Activated B cell treated with CpG ODN at 0.5 μM for 24 hours (primary cell): ENCODE measurements at regions not wholly inside any gene's neighbourhood (a gene's known extent, or its start where the extent isn't known, plus 50 kb on each side); places are given as distances from the start of the nearest gene placed in this dataset.

Source experiments
- ATAC-seq: fragments of 200-7000 bp; cut with Tn5 transposase; one replicate; pipeline ENCODE4 v1.10.0; 2021; ENCODE audit warnings: low read depth, mild to moderate bottlenecking, moderate library complexity
- CTCF ChIA-PET: fragments of 350-600 bp; sonication (Branson Sonifier 250); formaldehyde crosslinking; loops from one replicate; lab custom pipeline; 2021; ENCODE audit warnings: antibody characterized with exemption; lab: Charles Lee
- POLR2A ChIA-PET: fragments of 350-600 bp; sonication (Branson Sonifier 250); formaldehyde crosslinking; loops from one replicate; lab custom pipeline; 2021; ENCODE audit warnings: antibody characterized with exemption; lab: Charles Lee
- DNase-seq: peaks from one replicate; pipeline ENCODE4 v3.0.0; 2022
- H3K27ac Mint-ChIP-seq: one replicate; pipeline ENCODE4 v1.8.0; 2020; ENCODE audit warnings: mixed read lengths
- H3K27me3 Mint-ChIP-seq: one replicate; pipeline ENCODE4 v1.8.0; 2021; ENCODE audit warnings: mixed read lengths
- H3K36me3 Mint-ChIP-seq: one replicate; pipeline ENCODE4 v1.8.0; 2021; ENCODE audit warnings: low read depth, mixed read lengths
- H3K4me1 Mint-ChIP-seq: one replicate; pipeline ENCODE4 v1.8.0; 2021; ENCODE audit warnings: mixed read lengths
- H3K4me3 Mint-ChIP-seq: one replicate; pipeline ENCODE4 v1.8.0; 2020; ENCODE audit warnings: mild to moderate bottlenecking, mixed read lengths
- H3K9me3 Mint-ChIP-seq: one replicate; pipeline ENCODE4 v1.8.0; 2020; ENCODE audit warnings: mixed read lengths
- intact Hi-C: fragments of 100-400 bp; cut with micrococcal nuclease; formaldehyde crosslinking; loops from one replicate; pipeline ENCODE4 v1.15.1; 2024
- TF ChIP-seq, protein P1 (sequence below): fragments of 200-600 bp; IDR thresholded peaks from one replicate; pipeline ENCODE4 v1.8.0; 2022; ENCODE audit warnings: antibody characterized with exemption, mild to moderate bottlenecking

DNA sequence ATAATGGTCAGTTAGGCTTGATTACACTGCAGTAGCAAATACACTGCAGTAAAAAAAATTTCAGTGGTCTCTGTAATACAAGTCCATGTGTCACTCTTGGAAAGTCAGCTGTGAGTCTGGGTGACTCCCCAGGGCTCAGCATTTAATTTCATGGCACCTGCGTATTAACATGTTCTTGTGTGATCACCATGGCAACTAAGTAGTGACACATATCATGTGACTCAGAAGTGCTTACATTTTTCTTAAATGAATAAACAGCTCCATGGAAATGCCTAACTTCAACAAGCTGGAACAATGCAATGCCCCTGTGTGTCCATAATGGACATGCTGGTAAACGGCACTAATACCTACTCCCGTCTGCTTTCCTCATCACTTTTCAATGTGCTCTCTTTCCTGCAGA is 88.5 kb upstream of the ANO4 start:
- H3K9me3 Mint-ChIP-seq, result no peaks in the 10 kb centered on the region
- POLR2A ChIA-PET, result no interaction called here
- no peaks in the 10 kb centered on the region for H3K4me1 Mint-ChIP-seq
- CTCF ChIA-PET, result no interaction called here
- DNase-seq (no peak), ATAC-seq (no peak)
- peaks cover 2% of the 10 kb centered on the region for H3K27me3 Mint-ChIP-seq
- TF ChIP-seq, protein P1, sequence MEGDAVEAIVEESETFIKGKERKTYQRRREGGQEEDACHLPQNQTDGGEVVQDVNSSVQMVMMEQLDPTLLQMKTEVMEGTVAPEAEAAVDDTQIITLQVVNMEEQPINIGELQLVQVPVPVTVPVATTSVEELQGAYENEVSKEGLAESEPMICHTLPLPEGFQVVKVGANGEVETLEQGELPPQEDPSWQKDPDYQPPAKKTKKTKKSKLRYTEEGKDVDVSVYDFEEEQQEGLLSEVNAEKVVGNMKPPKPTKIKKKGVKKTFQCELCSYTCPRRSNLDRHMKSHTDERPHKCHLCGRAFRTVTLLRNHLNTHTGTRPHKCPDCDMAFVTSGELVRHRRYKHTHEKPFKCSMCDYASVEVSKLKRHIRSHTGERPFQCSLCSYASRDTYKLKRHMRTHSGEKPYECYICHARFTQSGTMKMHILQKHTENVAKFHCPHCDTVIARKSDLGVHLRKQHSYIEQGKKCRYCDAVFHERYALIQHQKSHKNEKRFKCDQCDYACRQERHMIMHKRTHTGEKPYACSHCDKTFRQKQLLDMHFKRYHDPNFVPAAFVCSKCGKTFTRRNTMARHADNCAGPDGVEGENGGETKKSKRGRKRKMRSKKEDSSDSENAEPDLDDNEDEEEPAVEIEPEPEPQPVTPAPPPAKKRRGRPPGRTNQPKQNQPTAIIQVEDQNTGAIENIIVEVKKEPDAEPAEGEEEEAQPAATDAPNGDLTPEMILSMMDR, result no peak
- H3K27ac Mint-ChIP-seq, result no peak overlapping the region
- no peaks in the 10 kb centered on the region for H3K36me3 Mint-ChIP-seq
- H3K4me3 Mint-ChIP-seq, result no peak overlapping the region
- intact Hi-C loops, result no loop called here

DNA sequence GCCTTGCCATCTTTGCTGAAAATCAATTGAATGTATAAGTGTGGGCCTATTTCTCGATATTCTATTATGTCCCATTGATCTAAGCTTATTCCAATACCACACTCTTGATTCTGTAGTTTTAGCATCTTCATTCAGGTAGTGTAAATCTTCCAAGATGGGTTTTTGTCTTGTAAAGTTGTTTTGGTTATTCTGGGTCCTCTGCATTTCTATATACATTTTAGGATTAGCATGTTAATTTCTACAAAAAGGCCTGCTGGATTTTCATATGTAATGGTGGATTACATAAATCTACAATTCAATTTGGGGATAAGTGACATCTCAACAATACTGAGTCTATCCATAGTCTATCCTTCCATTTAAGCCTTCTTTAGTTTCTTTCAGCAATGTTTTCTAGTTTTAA is 86.0 kb upstream of the ANO4 start:
- Mint-ChIP-seq H3K4me3 (no peak overlapping the region), H3K27ac (no peak overlapping the region), H3K27me3 (peaks cover 6% of the 10 kb centered on the region), H3K9me3 (no peaks in the 10 kb centered on the region), H3K4me1 (no peaks in the 10 kb centered on the region), H3K36me3 (no peaks in the 10 kb centered on the region)
- intact Hi-C loops, result no loop called here
- ChIA-PET CTCF (no interaction called here), POLR2A (no interaction called here)
- ATAC-seq, result no peak
- TF ChIP-seq, protein P1, result no peak
- DNase-seq, result no peak

DNA sequence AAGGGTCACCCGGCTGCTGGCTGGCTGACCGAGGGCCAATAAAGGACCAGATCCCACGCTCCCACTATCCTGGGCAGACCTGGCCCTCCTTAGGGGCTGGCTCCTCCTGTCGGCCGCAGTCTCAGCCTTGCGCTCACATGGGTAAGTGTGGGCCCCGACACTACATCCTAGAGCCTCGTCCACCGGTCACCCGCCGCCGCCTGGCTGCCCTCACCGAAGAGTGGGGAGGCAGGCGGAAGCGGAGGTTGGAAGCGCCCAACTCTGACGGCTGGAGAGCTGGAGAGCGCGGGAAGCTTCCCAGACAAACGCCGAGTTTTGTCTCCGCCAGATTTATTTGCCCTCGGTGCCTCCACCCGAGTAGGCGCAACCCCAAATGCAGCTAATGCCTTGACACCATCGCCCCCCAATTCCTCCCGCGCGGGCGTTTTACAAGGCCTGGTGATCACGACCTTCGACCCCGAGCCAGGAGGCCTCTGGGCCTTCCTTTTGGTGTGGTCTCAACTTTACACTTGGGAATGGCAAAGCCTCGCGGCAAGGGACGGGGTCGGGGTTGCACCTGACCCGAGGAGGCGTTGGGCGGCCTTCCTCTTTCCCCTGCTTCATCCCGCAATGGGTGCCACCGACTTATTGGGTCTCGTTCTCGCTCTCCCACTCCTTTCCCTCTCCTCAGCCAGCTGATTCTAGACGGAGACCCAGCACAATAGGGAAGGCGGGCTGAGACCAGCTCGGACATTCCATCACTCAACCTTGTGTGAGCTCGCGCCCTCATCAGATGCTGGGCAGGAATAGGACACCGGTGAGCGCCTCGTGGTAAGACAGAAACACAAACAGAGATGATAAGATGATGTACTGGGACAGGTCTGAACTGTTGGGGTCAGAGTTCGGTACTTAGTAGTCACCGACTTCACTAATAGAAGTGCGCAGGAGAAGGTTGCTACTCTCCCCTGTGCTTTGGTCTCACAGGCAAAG is 78.3 kb upstream of the ANO4 start:
- no peak for DNase-seq
- TF ChIP-seq, protein P1, result no peak
- Mint-ChIP-seq H3K27me3 (peaks cover 31% of the 10 kb centered on the region), H3K27ac (no peak overlapping the region), H3K36me3 (no peaks in the 10 kb centered on the region), H3K4me1 (peaks cover 4% of the 10 kb centered on the region), H3K4me3 (no peak overlapping the region), H3K9me3 (no peaks in the 10 kb centered on the region)
- no peak for ATAC-seq
- ChIA-PET CTCF (no interaction called here), POLR2A (no interaction called here)
- intact Hi-C loops, result no loop called here

DNA sequence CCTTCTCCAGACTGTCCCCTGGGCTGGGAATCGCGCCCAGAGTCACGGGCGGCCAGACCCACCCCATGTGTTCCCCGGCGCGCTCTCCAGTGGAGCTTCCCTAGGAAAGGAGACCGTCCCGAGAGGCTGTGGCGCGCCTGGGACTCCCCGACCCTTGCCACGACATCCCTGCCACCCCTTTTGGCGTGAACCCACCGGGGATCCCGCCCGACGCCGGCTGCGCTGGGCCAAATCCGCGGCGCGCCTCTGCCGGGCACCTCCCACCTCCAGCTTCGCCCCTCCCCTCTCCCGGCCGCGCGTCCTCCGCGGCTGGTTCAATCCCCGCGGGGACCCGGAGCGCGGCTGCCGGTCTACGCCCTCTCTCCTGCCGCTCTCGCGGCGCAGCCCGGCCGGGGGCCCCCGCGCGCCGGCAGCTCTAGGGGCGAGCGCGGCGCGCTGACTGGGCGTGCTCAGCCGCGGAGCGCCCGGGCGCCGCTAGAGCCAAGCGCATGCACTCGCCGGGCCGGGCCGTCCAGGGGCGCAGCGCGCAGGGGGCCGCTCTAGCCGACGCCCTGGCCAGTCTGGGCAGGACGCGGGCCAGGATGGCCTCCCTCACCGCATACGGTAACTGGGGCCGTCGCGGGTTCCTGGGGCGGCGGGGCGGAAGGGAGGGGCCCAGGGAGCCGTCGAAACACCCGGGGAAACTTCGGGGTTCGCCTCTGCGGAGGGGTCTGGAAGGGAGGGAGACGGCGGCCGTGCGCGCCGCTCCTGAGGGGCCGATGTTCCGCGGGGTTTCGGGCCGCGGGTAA is 77.4 kb upstream of the ANO4 start:
- Mint-ChIP-seq H3K27ac (no peak overlapping the region), H3K9me3 (no peaks in the 10 kb centered on the region), H3K27me3 (peaks cover 31% of the 10 kb centered on the region), H3K36me3 (no peaks in the 10 kb centered on the region), H3K4me1 (peaks cover 4% of the 10 kb centered on the region), H3K4me3 (no peak overlapping the region)
- no peak for DNase-seq
- POLR2A ChIA-PET, result no interaction called here
- TF ChIP-seq, protein P1, result no peak
- ATAC-seq, result no peak
- CTCF ChIA-PET, result no interaction called here
- intact Hi-C loops, result no loop called here

DNA sequence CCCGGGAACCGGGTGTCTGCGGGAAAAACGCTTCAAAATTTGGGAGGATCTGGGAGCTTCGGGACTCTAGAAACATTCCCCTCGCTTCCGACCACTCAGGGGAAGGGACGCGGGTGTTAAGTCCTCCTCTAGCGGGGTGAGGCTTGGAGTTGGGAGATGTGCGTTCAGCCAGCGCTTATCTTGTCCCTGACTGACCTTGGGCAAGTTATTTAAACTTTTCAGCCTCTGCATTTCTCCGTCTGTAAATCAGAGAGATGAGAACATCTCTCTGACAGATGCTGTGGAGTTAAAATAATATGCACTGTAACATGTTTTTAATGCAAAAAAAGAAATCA is 76.9 kb upstream of the ANO4 start:
- intact Hi-C loops, result no loop called here
- Mint-ChIP-seq H3K9me3 (no peaks in the 10 kb centered on the region), H3K4me3 (no peak overlapping the region), H3K4me1 (peaks cover 4% of the 10 kb centered on the region), H3K27ac (no peak overlapping the region), H3K36me3 (no peaks in the 10 kb centered on the region), H3K27me3 (peaks cover 31% of the 10 kb centered on the region)
- TF ChIP-seq, protein P1, result no peak
- ATAC-seq, result no peak
- ChIA-PET CTCF (no interaction called here), POLR2A (no interaction called here)
- no peak for DNase-seq
